CD4-positive, alpha-beta T cell treated with Interleukin-21 for 1 hour (primary cell): ENCODE measurements at regions not wholly inside any gene's neighbourhood (a gene's known extent, or its start where the extent isn't known, plus 50 kb on each side); places are given as distances from the start of the nearest gene placed in this dataset.

Experiments used
- DNase-seq: peaks from one replicate; pipeline ENCODE4 v3.0.0-alpha.2; 2020

GRCh38 chr3:188974856-188975599 is 196.7 kb upstream of the TPRG1 start:
- DNase-seq: peak; percentile 36

- no peak for DNase-seq
Measured at GRCh38 chr3:188975600-188976314, 196.0 kb upstream of the TPRG1 start.

GRCh38 chr3:188976407-188976806 is 195.4 kb upstream of the TPRG1 start:
- DNase-seq: no peak

GRCh38 chr3:188978421-188979171 is 193.2 kb upstream of the TPRG1 start:
- DNase-seq: no peak

GRCh38 chr3:188979248-188979647 is 192.5 kb upstream of the TPRG1 start:
- DNase-seq: no peak

GRCh38 chr3:188979669-188980310 is 192.0 kb upstream of the TPRG1 start:
- no peak for DNase-seq

GRCh38 chr3:188993181-188993580 is 178.6 kb upstream of the TPRG1 start:
- DNase-seq: no peak

GRCh38 chr3:189001559-189001958 is 170.2 kb upstream of the TPRG1 start:
- no peak for DNase-seq

- no peak for DNase-seq
Measured at GRCh38 chr3:189003410-189003809, 168.4 kb upstream of the TPRG1 start.

- no peak for DNase-seq
Measured at GRCh38 chr3:189013224-189013888, 158.4 kb upstream of the TPRG1 start.

GRCh38 chr3:189014526-189014925 is 157.2 kb upstream of the TPRG1 start:
- DNase-seq: no peak

GRCh38 chr3:189022576-189023466 is 148.9 kb upstream of the TPRG1 start:
- DNase-seq: peak; percentile 20

- DNase-seq: no peak
Measured at GRCh38 chr3:189025866-189026265, 145.9 kb upstream of the TPRG1 start.

- DNase-seq: no peak
Measured at GRCh38 chr3:189027626-189028155, 144.1 kb upstream of the TPRG1 start.

GRCh38 chr3:189038773-189039745 is 132.7 kb upstream of the TPRG1 start:
- DNase-seq: no peak

GRCh38 chr3:189040656-189041335 is 131.0 kb upstream of the TPRG1 start:
- no peak for DNase-seq

- DNase-seq: peak; percentile 84
Measured at GRCh38 chr3:189041482-189042090, 130.2 kb upstream of the TPRG1 start.

GRCh38 chr3:189042832-189043231 is 128.9 kb upstream of the TPRG1 start:
- DNase-seq: no peak
